Nephron progenitor cell (in vitro differentiated cells): ENCODE measurements at regions not wholly inside any gene's neighbourhood (a gene's known extent, or its start where the extent isn't known, plus 50 kb on each side); places are given as distances from the start of the nearest gene placed in this dataset.

Source experiments
- DNase-seq: peaks from one replicate; pipeline ENCODE4 v3.0.0; 2021
- H3K27ac Mint-ChIP-seq: 2 replicates; pipeline ENCODE4 v1.8.0; 2021; ENCODE audit warnings: mild to moderate bottlenecking, moderate library complexity, mixed read lengths
- H3K27me3 Mint-ChIP-seq: 2 replicates; pipeline ENCODE4 v1.8.0; 2021; ENCODE audit warnings: mild to moderate bottlenecking, low read depth, mixed read lengths; ENCODE audit not compliant: poor library complexity
- H3K36me3 Mint-ChIP-seq: 2 replicates; pipeline ENCODE4 v1.8.0; 2021; ENCODE audit warnings: low read depth, mixed read lengths
- H3K4me1 Mint-ChIP-seq: 2 replicates; pipeline ENCODE4 v1.8.0; 2021; ENCODE audit warnings: mixed read lengths
- H3K4me3 Mint-ChIP-seq: 2 replicates; pipeline ENCODE4 v1.8.0; 2021; ENCODE audit warnings: mild to moderate bottlenecking, moderate library complexity, mixed read lengths
- H3K9me3 Mint-ChIP-seq: 2 replicates; pipeline ENCODE4 v1.8.0; 2021; ENCODE audit warnings: mild to moderate bottlenecking, moderate library complexity, mixed read lengths
- TF ChIP-seq, protein P1 (sequence below): fragments of 200-600 bp; sonication (generic); IDR thresholded peaks from 2 replicates; pipeline ENCODE4 v1.5.0; 2021; ENCODE audit warnings: antibody characterized with exemption

DNA sequence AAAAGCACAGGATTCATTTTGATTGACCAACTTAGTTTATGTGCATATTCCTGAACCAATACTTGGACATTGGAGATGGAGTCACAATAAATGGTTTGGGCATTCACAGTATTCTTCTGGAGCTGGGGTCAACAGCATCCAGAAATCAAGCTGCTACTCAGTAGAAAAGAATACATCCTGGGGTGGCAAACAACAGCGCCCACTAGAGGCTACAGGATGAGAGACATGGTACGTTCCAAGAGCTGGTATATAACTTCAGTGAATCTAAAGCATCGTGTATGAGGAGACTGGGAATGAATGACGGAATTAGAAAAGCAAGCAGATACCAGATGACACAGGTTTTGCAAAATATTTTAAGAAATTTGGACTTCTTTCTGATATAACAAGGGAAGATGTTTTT lies 142.9 kb upstream of the FIGN start:
- H3K4me3 Mint-ChIP-seq = no peak overlapping the region
- peaks cover 22% of the 10 kb centered on the region for H3K4me1 Mint-ChIP-seq
- H3K27ac Mint-ChIP-seq = no peak overlapping the region
- peak; percentile 29 for DNase-seq
- no peaks in the 10 kb centered on the region for H3K36me3 Mint-ChIP-seq
- TF ChIP-seq, protein P1, sequence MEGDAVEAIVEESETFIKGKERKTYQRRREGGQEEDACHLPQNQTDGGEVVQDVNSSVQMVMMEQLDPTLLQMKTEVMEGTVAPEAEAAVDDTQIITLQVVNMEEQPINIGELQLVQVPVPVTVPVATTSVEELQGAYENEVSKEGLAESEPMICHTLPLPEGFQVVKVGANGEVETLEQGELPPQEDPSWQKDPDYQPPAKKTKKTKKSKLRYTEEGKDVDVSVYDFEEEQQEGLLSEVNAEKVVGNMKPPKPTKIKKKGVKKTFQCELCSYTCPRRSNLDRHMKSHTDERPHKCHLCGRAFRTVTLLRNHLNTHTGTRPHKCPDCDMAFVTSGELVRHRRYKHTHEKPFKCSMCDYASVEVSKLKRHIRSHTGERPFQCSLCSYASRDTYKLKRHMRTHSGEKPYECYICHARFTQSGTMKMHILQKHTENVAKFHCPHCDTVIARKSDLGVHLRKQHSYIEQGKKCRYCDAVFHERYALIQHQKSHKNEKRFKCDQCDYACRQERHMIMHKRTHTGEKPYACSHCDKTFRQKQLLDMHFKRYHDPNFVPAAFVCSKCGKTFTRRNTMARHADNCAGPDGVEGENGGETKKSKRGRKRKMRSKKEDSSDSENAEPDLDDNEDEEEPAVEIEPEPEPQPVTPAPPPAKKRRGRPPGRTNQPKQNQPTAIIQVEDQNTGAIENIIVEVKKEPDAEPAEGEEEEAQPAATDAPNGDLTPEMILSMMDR = peak; percentile 61
- peaks cover 4% of the 10 kb centered on the region for H3K27me3 Mint-ChIP-seq
- no peaks in the 10 kb centered on the region for H3K9me3 Mint-ChIP-seq

DNA sequence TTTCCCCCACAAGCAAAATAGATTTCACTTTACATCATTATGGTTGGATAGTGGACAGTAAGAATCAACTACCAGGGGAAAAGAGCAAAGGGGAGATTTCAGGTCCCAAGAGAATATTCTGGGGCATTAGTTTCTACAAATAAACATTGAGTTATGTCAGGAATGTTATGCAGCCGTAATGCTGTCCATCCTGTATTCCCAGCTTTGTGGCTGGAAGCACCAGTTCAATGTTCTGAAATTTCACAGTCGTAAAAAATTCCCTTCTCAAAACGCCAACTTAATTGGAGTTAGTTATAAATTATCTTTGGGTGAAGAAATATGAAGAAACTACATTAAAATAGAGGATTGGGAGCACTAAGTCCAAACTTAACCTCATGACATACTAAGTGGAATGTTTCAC lies 141.5 kb upstream of the FIGN start:
- Mint-ChIP-seq H3K4me3 (no peak overlapping the region), H3K9me3 (no peaks in the 10 kb centered on the region), H3K27ac (no peak overlapping the region), H3K27me3 (peaks cover 4% of the 10 kb centered on the region), H3K4me1 (peaks cover 22% of the 10 kb centered on the region), H3K36me3 (no peaks in the 10 kb centered on the region)
- TF ChIP-seq, protein P1 = no peak
- peak; percentile 4 for DNase-seq

DNA sequence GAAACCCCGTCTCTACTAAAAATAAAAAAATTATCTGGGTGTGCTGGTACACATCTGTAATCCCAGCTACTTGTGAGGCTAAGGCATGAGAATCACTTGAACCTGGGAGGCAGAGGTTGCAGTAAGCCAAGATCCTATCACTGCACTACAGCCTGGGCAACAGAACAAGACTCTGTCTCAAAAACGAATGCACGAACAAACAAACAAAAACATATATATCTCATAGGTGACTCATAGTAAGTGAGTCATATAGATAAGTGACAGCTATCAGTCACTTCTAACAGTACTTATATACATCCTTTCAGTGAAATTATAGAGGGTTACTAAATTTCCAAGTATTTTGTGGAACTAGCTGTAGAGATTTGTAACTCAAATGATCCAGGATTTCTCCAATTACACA lies 127.3 kb upstream of the FIGN start:
- Mint-ChIP-seq H3K4me3 (no peak overlapping the region), H3K9me3 (no peaks in the 10 kb centered on the region), H3K36me3 (no peaks in the 10 kb centered on the region), H3K27me3 (no peaks in the 10 kb centered on the region), H3K4me1 (no peaks in the 10 kb centered on the region), H3K27ac (no peak overlapping the region)
- no peak for DNase-seq
- TF ChIP-seq, protein P1 = no peak

DNA sequence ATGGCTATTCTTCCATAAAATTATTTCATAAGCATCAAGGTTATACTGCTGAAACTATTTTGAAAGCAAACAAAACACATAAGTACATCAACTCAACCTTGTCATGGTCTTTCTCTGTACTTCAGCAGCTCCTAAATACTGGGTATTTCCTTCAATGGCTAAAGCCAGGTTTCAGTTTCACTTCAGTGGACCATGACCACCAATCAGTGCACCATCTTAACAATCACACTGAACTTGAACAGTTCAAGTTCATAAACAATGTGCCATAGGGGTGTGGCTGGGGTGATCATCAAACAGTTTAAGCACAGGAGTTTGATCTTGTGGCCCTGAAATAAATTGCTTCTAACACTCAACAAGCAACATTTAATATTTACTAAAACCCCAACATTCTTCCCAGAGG lies 124.1 kb upstream of the FIGN start:
- no peaks in the 10 kb centered on the region for H3K9me3 Mint-ChIP-seq
- H3K36me3 Mint-ChIP-seq = no peaks in the 10 kb centered on the region
- TF ChIP-seq, protein P1 = no peak
- H3K27me3 Mint-ChIP-seq = no peaks in the 10 kb centered on the region
- DNase-seq = no peak
- no peaks in the 10 kb centered on the region for H3K4me1 Mint-ChIP-seq
- H3K27ac Mint-ChIP-seq = no peak overlapping the region
- no peak overlapping the region for H3K4me3 Mint-ChIP-seq

DNA sequence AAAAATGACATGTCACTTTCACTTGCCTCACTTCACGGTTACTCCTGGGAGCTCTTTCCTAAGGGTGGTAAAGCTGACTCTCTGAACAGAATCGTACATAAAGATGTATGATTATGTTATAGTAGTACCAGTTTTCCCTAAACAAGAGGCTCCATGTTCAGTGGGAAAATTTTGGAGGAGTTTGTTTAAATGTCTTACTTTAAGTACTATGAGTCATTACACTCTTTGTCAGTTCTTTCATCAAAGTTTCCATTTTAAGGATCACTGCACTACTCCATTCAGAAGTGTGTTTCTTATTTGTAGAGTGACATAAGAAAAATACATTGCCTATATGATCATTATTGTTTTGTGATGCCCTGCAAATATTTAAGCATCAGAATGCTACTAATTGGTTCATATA lies 121.1 kb upstream of the FIGN start:
- Mint-ChIP-seq H3K9me3 (no peaks in the 10 kb centered on the region), H3K4me1 (no peaks in the 10 kb centered on the region), H3K27me3 (no peaks in the 10 kb centered on the region), H3K36me3 (no peaks in the 10 kb centered on the region), H3K27ac (no peak overlapping the region), H3K4me3 (no peak overlapping the region)
- no peak for DNase-seq
- TF ChIP-seq, protein P1 = no peak

DNA sequence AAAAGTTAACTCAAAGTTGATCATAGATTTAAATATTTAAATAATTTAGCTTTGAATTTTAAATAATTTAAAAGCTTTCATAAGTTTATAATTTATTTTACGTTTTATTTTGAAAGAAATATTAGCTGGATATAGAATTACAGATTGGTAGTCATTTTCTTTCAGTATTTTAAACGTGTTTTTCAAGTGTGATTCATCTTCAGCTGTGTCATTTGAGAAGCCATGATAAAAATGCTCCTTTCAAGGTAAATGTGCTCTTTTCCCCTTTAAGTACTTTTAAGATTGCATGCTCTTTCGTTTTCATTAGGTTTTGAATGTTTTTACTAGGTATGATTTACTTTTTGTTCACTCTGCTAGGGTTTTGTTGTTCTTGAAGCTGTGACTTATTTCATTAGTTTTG lies 116.8 kb upstream of the FIGN start:
- Mint-ChIP-seq H3K36me3 (no peaks in the 10 kb centered on the region), H3K4me3 (no peak overlapping the region), H3K27ac (no peak overlapping the region), H3K9me3 (peaks cover 4% of the 10 kb centered on the region), H3K27me3 (peaks cover 2% of the 10 kb centered on the region), H3K4me1 (no peaks in the 10 kb centered on the region)
- DNase-seq = no peak
- TF ChIP-seq, protein P1 = no peak
